ENCODE measurements at regions not wholly inside any gene's neighbourhood (a gene's known extent, or its start where the extent isn't known, plus 50 kb on each side); places are given as distances from the start of the nearest gene placed in this dataset.
"Not testable (repeated sequence)": the region's sequence is repeated elsewhere in the genome, so short reads cannot be mapped to it uniquely, and the experiment has no call there.

DNA sequence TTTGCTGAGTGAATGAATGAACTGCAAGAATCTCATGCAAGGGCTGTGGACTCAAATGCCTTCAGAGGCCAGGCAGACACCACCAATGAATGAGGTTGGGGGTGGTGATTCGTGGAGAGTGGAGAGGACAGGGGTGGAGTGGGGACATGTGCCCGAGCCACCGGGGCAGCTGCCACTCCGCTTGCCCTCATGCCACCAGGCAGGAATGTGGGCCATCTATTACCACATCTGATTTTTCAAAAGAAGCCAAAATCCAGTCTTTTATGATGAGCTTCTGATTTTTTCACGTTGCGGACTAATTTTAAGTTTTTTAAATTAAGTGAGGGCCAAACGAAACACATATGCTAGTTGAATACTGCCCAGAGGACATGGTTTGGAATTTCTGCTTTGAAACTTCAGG is 67.1 kb upstream of the SMURF2 start:
- no peak overlapping the region for H3K9ac ChIP-seq
- TF ChIP-seq, protein P1, sequence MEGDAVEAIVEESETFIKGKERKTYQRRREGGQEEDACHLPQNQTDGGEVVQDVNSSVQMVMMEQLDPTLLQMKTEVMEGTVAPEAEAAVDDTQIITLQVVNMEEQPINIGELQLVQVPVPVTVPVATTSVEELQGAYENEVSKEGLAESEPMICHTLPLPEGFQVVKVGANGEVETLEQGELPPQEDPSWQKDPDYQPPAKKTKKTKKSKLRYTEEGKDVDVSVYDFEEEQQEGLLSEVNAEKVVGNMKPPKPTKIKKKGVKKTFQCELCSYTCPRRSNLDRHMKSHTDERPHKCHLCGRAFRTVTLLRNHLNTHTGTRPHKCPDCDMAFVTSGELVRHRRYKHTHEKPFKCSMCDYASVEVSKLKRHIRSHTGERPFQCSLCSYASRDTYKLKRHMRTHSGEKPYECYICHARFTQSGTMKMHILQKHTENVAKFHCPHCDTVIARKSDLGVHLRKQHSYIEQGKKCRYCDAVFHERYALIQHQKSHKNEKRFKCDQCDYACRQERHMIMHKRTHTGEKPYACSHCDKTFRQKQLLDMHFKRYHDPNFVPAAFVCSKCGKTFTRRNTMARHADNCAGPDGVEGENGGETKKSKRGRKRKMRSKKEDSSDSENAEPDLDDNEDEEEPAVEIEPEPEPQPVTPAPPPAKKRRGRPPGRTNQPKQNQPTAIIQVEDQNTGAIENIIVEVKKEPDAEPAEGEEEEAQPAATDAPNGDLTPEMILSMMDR (IDR thresholded peaks at IDR 0.05), result no peak
- H3K79me2 ChIP-seq, result no peaks in the 10 kb centered on the region
- H3K4me1 ChIP-seq, result peaks cover 10% of the 10 kb centered on the region
- H2AFZ ChIP-seq, result no peak overlapping the region
- no peaks in the 10 kb centered on the region for H3K36me3 ChIP-seq (ENCODE audit: control insufficient read depth, insufficient read depth, low read length)
- no peak overlapping the region for H3K27ac ChIP-seq
- H3K27me3 ChIP-seq (ENCODE audit: control insufficient read depth, insufficient read depth, low read length), result no peaks in the 10 kb centered on the region
- no peaks in the 10 kb centered on the region for H3K9me3 ChIP-seq (ENCODE audit: control insufficient read depth, low read length)
- H3K4me2 ChIP-seq (ENCODE audit: low read length), result no peak overlapping the region
- H3K4me3 ChIP-seq (ENCODE audit: low read depth, low read length), result no peak overlapping the region

DNA sequence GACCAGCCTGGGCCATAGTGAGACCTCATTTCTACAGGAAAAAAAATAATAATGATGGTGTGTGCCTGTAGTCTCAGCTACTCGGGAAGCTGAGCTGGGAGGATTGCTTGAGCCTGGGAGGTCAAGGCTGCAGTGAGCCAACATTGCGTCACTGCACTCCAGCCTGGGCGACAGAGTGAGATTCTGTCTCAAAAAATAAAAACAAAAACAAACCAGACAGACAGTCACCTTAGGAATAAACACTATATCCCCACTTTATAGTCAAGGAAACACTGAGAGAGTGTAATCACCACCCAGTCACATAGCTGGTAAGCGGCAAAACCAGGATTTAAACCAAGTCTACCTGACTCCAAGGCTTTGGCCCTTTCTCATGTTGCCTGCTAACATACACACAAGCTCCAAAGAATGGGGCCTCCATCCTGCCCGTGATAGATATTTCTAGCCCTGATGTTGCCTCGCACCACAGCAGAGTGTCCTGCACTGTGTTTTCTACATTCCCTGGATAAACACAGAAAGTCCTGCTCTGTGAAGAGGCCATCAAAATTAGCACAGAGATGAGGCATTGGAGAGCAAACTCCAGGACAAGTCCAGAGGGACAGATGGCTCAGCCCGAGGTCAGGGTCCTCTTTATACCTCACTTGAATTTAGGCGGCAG is 66.1 kb upstream of the SMURF2 start:
- Histone ChIP-seq H3K4me2 (ENCODE audit: low read length) (no peak overlapping the region), H3K9me3 (ENCODE audit: control insufficient read depth, low read length) (no peaks in the 10 kb centered on the region), H3K79me2 (no peaks in the 10 kb centered on the region), H3K36me3 (ENCODE audit: control insufficient read depth, insufficient read depth, low read length) (no peaks in the 10 kb centered on the region), H3K9ac (no peak overlapping the region), H2AFZ (no peak overlapping the region), H3K27me3 (ENCODE audit: control insufficient read depth, insufficient read depth, low read length) (no peaks in the 10 kb centered on the region), H3K4me3 (ENCODE audit: low read depth, low read length) (no peak overlapping the region), H3K4me1 (peaks cover 10% of the 10 kb centered on the region), H3K27ac (no peak overlapping the region)
- TF ChIP-seq, protein P1 (IDR thresholded peaks at IDR 0.05), result no peak

DNA sequence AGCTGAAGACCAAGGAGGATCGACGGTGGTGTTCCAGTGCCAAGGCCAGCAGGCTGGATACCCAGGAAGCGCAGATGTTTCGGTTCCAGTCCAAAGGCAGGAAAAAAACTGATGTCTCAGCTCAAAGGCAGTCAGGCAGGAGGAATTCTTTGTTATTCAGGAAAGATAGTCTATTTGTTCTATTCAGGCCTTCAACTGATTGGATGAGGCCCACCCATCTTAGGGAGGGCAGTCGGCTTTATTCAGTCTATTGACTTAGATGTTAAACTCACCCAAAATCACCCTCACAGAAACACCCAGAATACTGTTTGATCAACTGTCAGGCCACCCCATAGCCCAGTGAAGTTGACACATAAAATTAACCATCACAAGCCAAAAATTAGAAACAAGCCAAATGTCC is 63.9 kb upstream of the SMURF2 start:
- H3K79me2 ChIP-seq; H3K9me3 ChIP-seq (ENCODE audit: control insufficient read depth, low read length); H3K27ac ChIP-seq; H2AFZ ChIP-seq; H3K27me3 ChIP-seq (ENCODE audit: control insufficient read depth, insufficient read depth, low read length); H3K36me3 ChIP-seq (ENCODE audit: control insufficient read depth, insufficient read depth, low read length); H3K4me1 ChIP-seq; H3K4me3 ChIP-seq (ENCODE audit: low read depth, low read length); H3K4me2 ChIP-seq (ENCODE audit: low read length); H3K9ac ChIP-seq: not testable (repeated sequence)

DNA sequence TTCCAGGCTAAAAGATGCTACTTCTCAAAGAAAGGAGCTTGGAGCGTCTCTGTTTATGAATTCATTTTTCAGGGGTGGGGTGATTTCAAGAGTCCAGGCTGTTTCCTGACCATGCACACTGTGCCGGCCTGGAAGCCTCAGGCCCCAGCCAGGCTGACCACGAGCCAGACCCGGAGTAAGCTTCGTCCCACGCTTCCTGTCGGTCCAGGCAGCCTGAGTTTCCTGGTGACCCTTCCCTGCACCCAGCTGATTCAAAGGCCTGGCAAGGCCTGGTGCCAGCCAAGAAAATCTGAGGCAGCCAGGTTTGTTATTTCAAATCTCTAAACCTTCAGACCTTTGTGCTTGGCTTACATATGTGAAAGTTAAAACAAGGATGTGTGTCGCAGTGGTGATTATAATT is 62.1 kb upstream of the SMURF2 start:
- H2AFZ ChIP-seq; H3K79me2 ChIP-seq; H3K27me3 ChIP-seq (ENCODE audit: control insufficient read depth, insufficient read depth, low read length); H3K27ac ChIP-seq; H3K9me3 ChIP-seq (ENCODE audit: control insufficient read depth, low read length); H3K36me3 ChIP-seq (ENCODE audit: control insufficient read depth, insufficient read depth, low read length); H3K4me2 ChIP-seq (ENCODE audit: low read length); H3K9ac ChIP-seq; H3K4me1 ChIP-seq; H3K4me3 ChIP-seq (ENCODE audit: low read depth, low read length): not testable (repeated sequence)

DNA sequence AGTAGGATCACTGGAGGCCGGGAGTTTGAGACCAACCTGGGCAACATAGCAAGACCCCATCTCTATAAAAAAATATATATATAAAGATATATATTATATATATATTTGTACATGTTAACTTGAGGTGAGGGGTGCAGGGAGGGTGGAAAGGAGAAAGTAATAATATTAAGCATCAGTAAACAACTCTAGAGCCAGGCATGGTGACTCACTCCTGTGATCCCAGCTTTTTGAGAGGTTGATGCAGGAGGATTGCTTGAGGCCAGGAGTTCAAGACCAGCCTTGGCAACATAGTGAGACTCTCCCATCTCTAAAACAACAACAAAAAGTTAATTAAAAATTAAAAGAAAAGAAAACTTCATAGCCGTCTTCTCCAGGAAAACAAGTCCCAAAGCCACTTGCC is 61.7 kb upstream of the SMURF2 start:
- TF ChIP-seq, protein P1 (IDR thresholded peaks at IDR 0.05), result no peak
- Histone ChIP-seq H3K4me1 (no peaks in the 10 kb centered on the region), H3K9ac (no peak overlapping the region), H3K9me3 (ENCODE audit: control insufficient read depth, low read length) (no peaks in the 10 kb centered on the region), H3K4me3 (ENCODE audit: low read depth, low read length) (no peak overlapping the region), H3K36me3 (ENCODE audit: control insufficient read depth, insufficient read depth, low read length) (no peaks in the 10 kb centered on the region), H3K4me2 (ENCODE audit: low read length) (no peak overlapping the region), H3K27ac (no peak overlapping the region), H3K27me3 (ENCODE audit: control insufficient read depth, insufficient read depth, low read length) (no peaks in the 10 kb centered on the region), H3K79me2 (no peaks in the 10 kb centered on the region), H2AFZ (no peak overlapping the region)

DNA sequence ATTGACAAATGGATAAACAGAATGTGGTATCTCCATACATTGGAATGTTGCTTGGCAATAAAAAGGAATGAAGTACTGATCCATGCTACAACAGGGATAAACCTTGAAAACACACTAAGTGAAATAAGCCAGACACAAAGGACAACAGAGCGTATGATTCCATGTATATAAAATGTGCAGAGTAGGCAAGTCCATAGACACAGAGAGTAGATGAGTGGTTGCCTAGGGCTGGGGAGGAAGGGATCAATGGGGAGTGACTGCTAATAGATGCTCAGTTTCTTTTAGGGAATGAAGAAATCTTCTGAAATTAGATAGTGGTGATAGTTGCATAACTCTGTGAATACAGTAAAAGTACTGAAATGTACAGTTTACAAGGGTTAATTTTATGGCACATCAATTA is 59.4 kb upstream of the SMURF2 start:
- not testable (repeated sequence) for H3K4me1 ChIP-seq; H3K36me3 ChIP-seq (ENCODE audit: control insufficient read depth, insufficient read depth, low read length); H2AFZ ChIP-seq; H3K4me3 ChIP-seq (ENCODE audit: low read depth, low read length); H3K9me3 ChIP-seq (ENCODE audit: control insufficient read depth, low read length); H3K9ac ChIP-seq; H3K27ac ChIP-seq; H3K27me3 ChIP-seq (ENCODE audit: control insufficient read depth, insufficient read depth, low read length); H3K4me2 ChIP-seq (ENCODE audit: low read length); H3K79me2 ChIP-seq

DNA sequence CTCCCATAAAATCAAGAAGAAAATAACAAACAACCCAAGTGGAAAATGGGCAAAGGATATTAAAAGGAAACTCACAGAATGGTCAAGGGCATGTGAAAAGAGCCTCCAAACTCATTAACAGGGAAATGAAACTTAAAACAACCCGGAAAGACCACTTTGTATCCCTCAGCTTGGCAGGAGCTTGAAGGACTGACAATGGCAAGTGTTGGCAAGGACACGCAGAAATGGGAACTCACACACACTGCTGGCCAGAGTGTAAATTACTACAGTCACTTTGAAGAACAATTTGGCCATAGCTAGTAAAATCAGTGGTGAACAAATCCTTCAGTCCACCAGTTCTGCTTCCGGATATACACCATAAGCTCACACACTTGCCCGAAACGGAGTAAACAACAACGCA is 58.1 kb upstream of the SMURF2 start:
- H3K27ac ChIP-seq, result not testable (repeated sequence)

DNA sequence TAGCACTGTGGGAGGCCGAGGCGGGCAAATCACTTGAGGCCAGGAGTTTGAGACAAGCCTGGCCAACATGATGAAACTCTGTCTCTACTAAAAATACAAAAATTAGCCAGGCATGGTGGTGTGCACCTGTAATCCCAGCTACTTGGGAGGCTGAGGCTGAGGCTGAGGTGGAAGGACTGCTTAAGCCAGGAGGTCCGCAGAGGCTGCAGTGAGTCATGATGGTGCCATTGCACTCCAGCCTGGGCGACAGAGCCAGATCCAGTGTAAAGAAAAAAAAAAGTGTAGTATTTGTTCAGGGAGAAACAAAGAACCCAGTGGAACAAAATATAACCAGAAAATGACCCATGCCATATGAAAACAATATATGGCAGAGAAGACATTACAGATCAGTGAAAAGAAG is 57.4 kb upstream of the SMURF2 start:
- H3K79me2 ChIP-seq; H3K4me3 ChIP-seq (ENCODE audit: low read depth, low read length); H3K4me2 ChIP-seq (ENCODE audit: low read length); H3K4me1 ChIP-seq; H3K36me3 ChIP-seq (ENCODE audit: control insufficient read depth, insufficient read depth, low read length); H2AFZ ChIP-seq; H3K27ac ChIP-seq; H3K9ac ChIP-seq; H3K27me3 ChIP-seq (ENCODE audit: control insufficient read depth, insufficient read depth, low read length); H3K9me3 ChIP-seq (ENCODE audit: control insufficient read depth, low read length): not testable (repeated sequence)

More for the DNA sequence above, 58.1 kb upstream of the SMURF2 start:
- H3K27me3 ChIP-seq (ENCODE audit: control insufficient read depth, insufficient read depth, low read length); H3K4me3 ChIP-seq (ENCODE audit: low read depth, low read length); H3K36me3 ChIP-seq (ENCODE audit: control insufficient read depth, insufficient read depth, low read length); H3K79me2 ChIP-seq; H3K4me2 ChIP-seq (ENCODE audit: low read length); H2AFZ ChIP-seq; H3K9me3 ChIP-seq (ENCODE audit: control insufficient read depth, low read length); H3K9ac ChIP-seq; H3K4me1 ChIP-seq: not testable (repeated sequence)

DNA sequence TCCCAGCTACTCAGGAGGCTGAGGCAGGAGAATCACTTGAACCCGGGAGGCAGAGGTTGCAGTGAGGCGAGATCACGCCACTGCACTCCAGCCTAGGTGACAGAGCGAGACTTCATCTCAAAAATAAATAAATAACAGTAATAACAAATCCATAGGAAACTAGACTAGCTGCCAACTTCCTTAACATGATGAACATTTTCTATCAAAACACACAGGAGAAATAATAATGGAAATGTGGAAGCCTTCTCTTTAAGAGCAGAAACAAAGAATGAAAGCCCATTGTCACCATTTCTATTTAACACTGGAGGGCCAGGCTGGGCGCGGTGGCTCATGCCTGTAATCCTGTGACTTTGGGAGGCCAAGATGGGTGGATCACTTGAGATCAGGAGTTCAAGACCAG is 56.7 kb upstream of the SMURF2 start:
- not testable (repeated sequence) for H3K4me3 ChIP-seq (ENCODE audit: low read depth, low read length); H3K79me2 ChIP-seq; H3K27ac ChIP-seq; H3K4me1 ChIP-seq; H3K9me3 ChIP-seq (ENCODE audit: control insufficient read depth, low read length); H2AFZ ChIP-seq; H3K27me3 ChIP-seq (ENCODE audit: control insufficient read depth, insufficient read depth, low read length); H3K4me2 ChIP-seq (ENCODE audit: low read length); H3K9ac ChIP-seq; H3K36me3 ChIP-seq (ENCODE audit: control insufficient read depth, insufficient read depth, low read length)
